ENCODE measurements at regions not wholly inside any gene's neighbourhood (a gene's known extent, or its start where the extent isn't known, plus 50 kb on each side); places are given as distances from the start of the nearest gene placed in this dataset.
A peak's percentile ranks its signal among the peaks of the same experiment; 100 is the strongest.

DNA sequence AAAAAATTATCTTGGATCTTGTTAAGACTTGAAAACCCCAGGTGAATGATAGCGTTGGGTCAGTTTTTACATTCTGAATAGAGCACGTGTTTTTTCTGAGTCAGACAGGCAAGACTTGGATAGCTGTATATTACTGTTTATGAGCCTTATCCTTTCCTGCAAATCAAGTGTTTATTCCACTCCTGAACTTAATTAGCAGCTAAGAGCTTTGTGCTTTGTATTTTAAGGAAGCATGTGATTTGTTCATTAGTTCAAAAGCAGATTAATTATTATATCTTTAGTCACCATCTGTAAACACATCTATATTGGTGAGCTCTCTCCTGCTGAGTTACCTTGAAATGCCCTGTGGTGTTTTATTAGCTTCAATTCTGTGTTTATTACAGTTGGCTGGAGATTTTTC is 98.6 kb upstream of the PRPS1L1 start (continued):
- no peak for TF ChIP-seq ZBTB20 (tag by site-specific recombination; IDR thresholded peaks at IDR 0.05)
- no peak for TF ChIP-seq ZNF654 (tag by site-specific recombination; IDR thresholded peaks at IDR 0.05; ENCODE audit: low read depth)
- no peak for TF ChIP-seq ZNF311 (tag by site-specific recombination; IDR thresholded peaks at IDR 0.05; ENCODE audit: borderline replicate concordance)
- TF ChIP-seq ZNF629 (tag by site-specific recombination; IDR thresholded peaks at IDR 0.05) = no peak
- no peak for TF ChIP-seq ZNF433 (tag by site-specific recombination; IDR thresholded peaks at IDR 0.05; ENCODE audit: low read depth)
- TF ChIP-seq ZNF514 (tag by site-specific recombination; IDR thresholded peaks at IDR 0.05) = no peak
- TF ChIP-seq, protein P1, sequence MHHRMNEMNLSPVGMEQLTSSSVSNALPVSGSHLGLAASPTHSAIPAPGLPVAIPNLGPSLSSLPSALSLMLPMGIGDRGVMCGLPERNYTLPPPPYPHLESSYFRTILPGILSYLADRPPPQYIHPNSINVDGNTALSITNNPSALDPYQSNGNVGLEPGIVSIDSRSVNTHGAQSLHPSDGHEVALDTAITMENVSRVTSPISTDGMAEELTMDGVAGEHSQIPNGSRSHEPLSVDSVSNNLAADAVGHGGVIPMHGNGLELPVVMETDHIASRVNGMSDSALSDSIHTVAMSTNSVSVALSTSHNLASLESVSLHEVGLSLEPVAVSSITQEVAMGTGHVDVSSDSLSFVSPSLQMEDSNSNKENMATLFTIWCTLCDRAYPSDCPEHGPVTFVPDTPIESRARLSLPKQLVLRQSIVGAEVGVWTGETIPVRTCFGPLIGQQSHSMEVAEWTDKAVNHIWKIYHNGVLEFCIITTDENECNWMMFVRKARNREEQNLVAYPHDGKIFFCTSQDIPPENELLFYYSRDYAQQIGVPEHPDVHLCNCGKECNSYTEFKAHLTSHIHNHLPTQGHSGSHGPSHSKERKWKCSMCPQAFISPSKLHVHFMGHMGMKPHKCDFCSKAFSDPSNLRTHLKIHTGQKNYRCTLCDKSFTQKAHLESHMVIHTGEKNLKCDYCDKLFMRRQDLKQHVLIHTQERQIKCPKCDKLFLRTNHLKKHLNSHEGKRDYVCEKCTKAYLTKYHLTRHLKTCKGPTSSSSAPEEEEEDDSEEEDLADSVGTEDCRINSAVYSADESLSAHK (tag by site-specific recombination; IDR thresholded peaks at IDR 0.05) = peak; percentile 55; the same call in 1 of the 2 replicates
- peak; percentile 92 for TF ChIP-seq SP7 (tag by site-specific recombination; IDR thresholded peaks at IDR 0.05)
- TF ChIP-seq, protein P2, sequence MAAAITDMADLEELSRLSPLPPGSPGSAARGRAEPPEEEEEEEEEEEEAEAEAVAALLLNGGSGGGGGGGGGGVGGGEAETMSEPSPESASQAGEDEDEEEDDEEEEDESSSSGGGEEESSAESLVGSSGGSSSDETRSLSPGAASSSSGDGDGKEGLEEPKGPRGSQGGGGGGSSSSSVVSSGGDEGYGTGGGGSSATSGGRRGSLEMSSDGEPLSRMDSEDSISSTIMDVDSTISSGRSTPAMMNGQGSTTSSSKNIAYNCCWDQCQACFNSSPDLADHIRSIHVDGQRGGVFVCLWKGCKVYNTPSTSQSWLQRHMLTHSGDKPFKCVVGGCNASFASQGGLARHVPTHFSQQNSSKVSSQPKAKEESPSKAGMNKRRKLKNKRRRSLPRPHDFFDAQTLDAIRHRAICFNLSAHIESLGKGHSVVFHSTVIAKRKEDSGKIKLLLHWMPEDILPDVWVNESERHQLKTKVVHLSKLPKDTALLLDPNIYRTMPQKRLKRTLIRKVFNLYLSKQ (tag by site-specific recombination; IDR thresholded peaks at IDR 0.05; ENCODE audit: borderline replicate concordance) = no peak
- TF ChIP-seq KLF10 (tag by site-specific recombination; IDR thresholded peaks at IDR 0.05) = no peak
- no peak for TF ChIP-seq ZNF223 (tag by site-specific recombination; IDR thresholded peaks at IDR 0.05)
- TF ChIP-seq ZBTB8A (tag by site-specific recombination; IDR thresholded peaks at IDR 0.05) = no peak; the same call in 1 of the 2 replicates
- TF ChIP-seq ZXDB (tag by site-specific recombination; IDR thresholded peaks at IDR 0.05) = 0 out of 2 replicates have a peak, but pooled peaks have one; percentile 26
- no peak for TF ChIP-seq ZNF335 (tag by site-specific recombination; conservative IDR thresholded peaks at IDR 0.05)
- no peak for TF ChIP-seq ZNF624 (tag by site-specific recombination; IDR thresholded peaks at IDR 0.05)
- TF ChIP-seq ZNF792 (tag by site-specific recombination; IDR thresholded peaks at IDR 0.05) = no peak
- TF ChIP-seq ZNF558 (tag by site-specific recombination; IDR thresholded peaks at IDR 0.05) = no peak
- TF ChIP-seq KLF16 (tag by site-specific recombination; IDR thresholded peaks at IDR 0.05) = 0 out of 2 replicates have a peak, but pooled peaks have one; percentile 26
- TF ChIP-seq, protein P3, sequence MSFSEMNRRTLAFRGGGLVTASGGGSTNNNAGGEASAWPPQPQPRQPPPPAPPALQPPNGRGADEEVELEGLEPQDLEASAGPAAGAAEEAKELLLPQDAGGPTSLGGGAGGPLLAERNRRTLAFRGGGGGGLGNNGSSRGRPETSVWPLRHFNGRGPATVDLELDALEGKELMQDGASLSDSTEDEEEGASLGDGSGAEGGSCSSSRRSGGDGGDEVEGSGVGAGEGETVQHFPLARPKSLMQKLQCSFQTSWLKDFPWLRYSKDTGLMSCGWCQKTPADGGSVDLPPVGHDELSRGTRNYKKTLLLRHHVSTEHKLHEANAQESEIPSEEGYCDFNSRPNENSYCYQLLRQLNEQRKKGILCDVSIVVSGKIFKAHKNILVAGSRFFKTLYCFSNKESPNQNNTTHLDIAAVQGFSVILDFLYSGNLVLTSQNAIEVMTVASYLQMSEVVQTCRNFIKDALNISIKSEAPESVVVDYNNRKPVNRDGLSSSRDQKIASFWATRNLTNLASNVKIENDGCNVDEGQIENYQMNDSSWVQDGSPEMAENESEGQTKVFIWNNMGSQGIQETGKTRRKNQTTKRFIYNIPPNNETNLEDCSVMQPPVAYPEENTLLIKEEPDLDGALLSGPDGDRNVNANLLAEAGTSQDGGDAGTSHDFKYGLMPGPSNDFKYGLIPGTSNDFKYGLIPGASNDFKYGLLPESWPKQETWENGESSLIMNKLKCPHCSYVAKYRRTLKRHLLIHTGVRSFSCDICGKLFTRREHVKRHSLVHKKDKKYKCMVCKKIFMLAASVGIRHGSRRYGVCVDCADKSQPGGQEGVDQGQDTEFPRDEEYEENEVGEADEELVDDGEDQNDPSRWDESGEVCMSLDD (tag by site-specific recombination; IDR thresholded peaks at IDR 0.05) = no peak
- TF ChIP-seq ZNF394 (tag by site-specific recombination; IDR thresholded peaks at IDR 0.05; ENCODE audit: borderline replicate concordance) = 0 out of 2 replicates have a peak, but pooled peaks have one; percentile 18
- peak; percentile 66 for TF ChIP-seq GLIS1 (tag by site-specific recombination; IDR thresholded peaks at IDR 0.05)
- no peak for TF ChIP-seq ZNF140 (tag by site-specific recombination; IDR thresholded peaks at IDR 0.05)
- TF ChIP-seq ZNF324 (tag by site-specific recombination; IDR thresholded peaks at IDR 0.05) = no peak
- TF ChIP-seq, protein P4, sequence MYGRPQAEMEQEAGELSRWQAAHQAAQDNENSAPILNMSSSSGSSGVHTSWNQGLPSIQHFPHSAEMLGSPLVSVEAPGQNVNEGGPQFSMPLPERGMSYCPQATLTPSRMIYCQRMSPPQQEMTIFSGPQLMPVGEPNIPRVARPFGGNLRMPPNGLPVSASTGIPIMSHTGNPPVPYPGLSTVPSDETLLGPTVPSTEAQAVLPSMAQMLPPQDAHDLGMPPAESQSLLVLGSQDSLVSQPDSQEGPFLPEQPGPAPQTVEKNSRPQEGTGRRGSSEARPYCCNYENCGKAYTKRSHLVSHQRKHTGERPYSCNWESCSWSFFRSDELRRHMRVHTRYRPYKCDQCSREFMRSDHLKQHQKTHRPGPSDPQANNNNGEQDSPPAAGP (tag by site-specific recombination; IDR thresholded peaks at IDR 0.05) = no peak
